Ectodermal cell (in vitro differentiated cells): ENCODE measurements at regions not wholly inside any gene's neighbourhood (a gene's known extent, or its start where the extent isn't known, plus 50 kb on each side); places are given as distances from the start of the nearest gene placed in this dataset.

ENCODE experiments used
- H3K27ac ChIP-seq: 2 replicates; pipeline ENCODE4 v1.7.0; 2013; ENCODE audit warnings: mild to moderate bottlenecking, low read depth, low read length; ENCODE audit not compliant: insufficient read depth, poor library complexity, severe bottlenecking
- H3K27me3 ChIP-seq: 2 replicates; pipeline ENCODE4 v1.7.0; 2013; ENCODE audit warnings: mild to moderate bottlenecking, low read length; ENCODE audit not compliant: insufficient read depth, control insufficient read depth, poor library complexity, severe bottlenecking
- H3K36me3 ChIP-seq: one replicate; pipeline ENCODE4 v1.7.0; 2013; ENCODE audit warnings: low read length; ENCODE audit not compliant: control insufficient read depth, insufficient read depth
- H3K4me1 ChIP-seq: one replicate; pipeline ENCODE4 v1.7.0; 2013; ENCODE audit warnings: low read length; ENCODE audit not compliant: control insufficient read depth, insufficient read depth
- H3K4me3 ChIP-seq: 2 replicates; pipeline ENCODE4 v1.7.0; 2013; ENCODE audit warnings: low read depth, low read length, control low read depth; ENCODE audit not compliant: insufficient read depth
- H3K9me3 ChIP-seq: 2 replicates; pipeline ENCODE4 v1.7.0; 2013; ENCODE audit warnings: mild to moderate bottlenecking, low read length, moderate library complexity; ENCODE audit not compliant: control insufficient read depth
- WGBS, 2 experiments: methylation state at CpG; one replicate each; pipeline ENCODE4 v1.1.7; 2013; ENCODE audit warnings: missing lambda C conversion rate in 2 of 2; 5-methylcytosine and 5-hydroxymethylcytosine counted together

GRCh38 chr16:50950955-50951354 is 200.1 kb downstream of the SALL1 start:
- Histone ChIP-seq H3K36me3 (no peaks in the 10 kb centered on the region), H3K27ac (no peak overlapping the region), H3K27me3 (no peaks in the 10 kb centered on the region), H3K4me1 (no peaks in the 10 kb centered on the region), H3K9me3 (no peaks in the 10 kb centered on the region), H3K4me3 (no peak overlapping the region)
- WGBS, 2 experiments: 89 to 93% methylated on average over 3 of the region's 3 CpGs

DNA sequence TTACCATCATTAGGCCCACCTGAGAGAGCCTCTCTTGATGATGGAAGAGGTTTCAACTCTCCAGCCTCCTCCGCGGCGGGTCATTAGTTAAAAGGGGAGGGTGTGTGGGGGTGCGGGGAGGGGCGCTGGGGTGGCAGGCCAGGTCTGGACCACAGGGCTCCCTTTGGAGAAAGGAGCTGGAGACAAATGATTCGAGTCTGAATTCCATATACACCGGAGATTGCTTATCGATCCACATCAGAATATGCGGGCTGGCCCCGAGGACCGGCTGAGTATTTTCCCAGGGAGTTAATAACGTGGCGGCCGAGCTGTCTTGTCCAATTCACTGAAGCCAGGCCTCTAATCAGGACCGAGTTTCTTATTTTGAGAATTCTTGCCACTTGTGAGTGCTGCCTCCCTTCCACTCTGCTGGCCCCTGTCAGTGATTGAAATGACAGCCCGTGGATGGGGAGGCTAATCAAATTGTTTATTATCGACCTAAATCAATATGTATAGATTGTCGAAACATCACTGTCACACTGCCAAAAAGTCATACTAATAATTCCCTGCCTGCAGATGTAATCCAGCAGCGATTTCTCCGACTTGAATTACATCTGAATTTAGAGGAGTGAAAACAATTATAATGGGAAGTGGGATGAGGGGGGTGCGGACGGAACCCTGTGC is 202.7 kb downstream of the SALL1 start:
- H3K4me1 ChIP-seq: no peaks in the 10 kb centered on the region
- no peaks in the 10 kb centered on the region for H3K36me3 ChIP-seq
- 93 to 95% methylated on average over 21 to 22 of the region's 22 CpGs for WGBS, 2 experiments
- no peaks in the 10 kb centered on the region for H3K9me3 ChIP-seq
- H3K27me3 ChIP-seq: no peaks in the 10 kb centered on the region
- no peak overlapping the region for H3K4me3 ChIP-seq
- H3K27ac ChIP-seq: no peak overlapping the region

DNA sequence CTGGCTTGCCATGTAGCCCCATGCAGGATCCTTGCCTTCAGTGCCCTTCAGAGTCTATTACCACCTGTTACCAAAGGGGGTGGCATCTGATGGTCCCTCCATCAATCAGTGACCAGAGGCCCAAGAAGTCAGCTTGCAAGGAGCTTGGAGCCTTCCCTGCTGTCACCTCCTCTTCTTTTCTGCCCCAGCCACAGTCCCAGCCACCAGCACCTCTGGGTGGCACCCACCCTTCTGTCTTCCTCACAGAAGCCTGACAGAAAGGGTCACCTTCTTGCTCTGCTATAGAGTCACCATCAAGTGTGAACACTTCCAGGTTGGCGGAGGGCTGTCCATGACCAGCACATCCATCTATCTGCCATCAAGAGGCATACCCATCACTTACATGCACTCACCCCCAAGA is 203.2 kb downstream of the SALL1 start:
- Histone ChIP-seq H3K4me3 (no peak overlapping the region), H3K27me3 (no peaks in the 10 kb centered on the region), H3K27ac (no peak overlapping the region), H3K36me3 (no peaks in the 10 kb centered on the region), H3K9me3 (no peaks in the 10 kb centered on the region), H3K4me1 (no peaks in the 10 kb centered on the region)
- 95 to 100% methylated on average over 1 of the region's 1 CpG for WGBS, 2 experiments

GRCh38 chr16:50946606-50947005 is 204.5 kb downstream of the SALL1 start:
- Histone ChIP-seq H3K4me1 (no peaks in the 10 kb centered on the region), H3K9me3 (no peaks in the 10 kb centered on the region), H3K27me3 (no peaks in the 10 kb centered on the region), H3K36me3 (no peaks in the 10 kb centered on the region), H3K27ac (no peak overlapping the region), H3K4me3 (no peak overlapping the region)
- 96% methylated on average over 5 of the region's 5 CpGs for WGBS, 2 experiments

- H3K4me1 ChIP-seq: no peaks in the 10 kb centered on the region
- H3K4me3 ChIP-seq: no peak overlapping the region
- no peak overlapping the region for H3K27ac ChIP-seq
- H3K36me3 ChIP-seq: no peaks in the 10 kb centered on the region
- WGBS, 2 experiments: 88 to 100% methylated on average over 3 of the region's 3 CpGs
- H3K27me3 ChIP-seq: no peaks in the 10 kb centered on the region
- no peaks in the 10 kb centered on the region for H3K9me3 ChIP-seq
Observed at GRCh38 chr16:50946098-50946497, 204.2 kb downstream of the CYLD start.

DNA sequence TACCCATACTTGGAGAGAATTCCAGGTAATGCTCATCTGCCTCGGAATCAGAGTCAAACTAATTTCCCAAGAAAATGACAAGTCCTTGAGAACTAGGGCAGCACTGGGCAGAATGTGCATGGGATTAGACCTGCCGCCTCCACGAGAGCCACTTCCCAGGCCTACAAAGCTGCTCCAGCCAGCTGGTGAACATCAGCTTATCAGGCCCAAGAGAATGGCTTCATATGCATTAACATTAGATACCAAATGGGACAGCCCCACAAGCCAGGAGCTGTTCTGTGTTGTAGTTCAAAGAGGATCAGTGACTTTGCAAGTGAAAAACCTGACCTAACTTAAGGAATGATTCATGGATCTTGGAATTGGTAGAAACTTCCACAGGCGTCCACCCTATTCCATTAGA is 203.3 kb downstream of the CYLD start:
- Histone ChIP-seq H3K9me3 (no peaks in the 10 kb centered on the region), H3K4me3 (no peak overlapping the region), H3K27me3 (no peaks in the 10 kb centered on the region), H3K4me1 (peaks cover 6% of the 10 kb centered on the region), H3K27ac (no peak overlapping the region), H3K36me3 (no peaks in the 10 kb centered on the region)
- WGBS, 2 experiments: 87 to 93% methylated on average over 4 of the region's 4 CpGs

GRCh38 chr16:50944436-50944835 is 202.6 kb downstream of the CYLD start:
- peaks cover 6% of the 10 kb centered on the region for H3K4me1 ChIP-seq
- no peak overlapping the region for H3K27ac ChIP-seq
- H3K9me3 ChIP-seq: no peaks in the 10 kb centered on the region
- 92 to 100% methylated on average over 1 of the region's 1 CpG for WGBS, 2 experiments
- no peaks in the 10 kb centered on the region for H3K36me3 ChIP-seq
- no peaks in the 10 kb centered on the region for H3K27me3 ChIP-seq
- H3K4me3 ChIP-seq: no peak overlapping the region

GRCh38 chr16:50944033-50944432 is 202.1 kb downstream of the CYLD start:
- Histone ChIP-seq H3K27ac (no peak overlapping the region), H3K4me3 (no peak overlapping the region), H3K36me3 (no peaks in the 10 kb centered on the region), H3K9me3 (no peaks in the 10 kb centered on the region), H3K27me3 (no peaks in the 10 kb centered on the region), H3K4me1 (peaks cover 6% of the 10 kb centered on the region)
- 96 to 97% methylated on average over 7 of the region's 7 CpGs for WGBS, 2 experiments

DNA sequence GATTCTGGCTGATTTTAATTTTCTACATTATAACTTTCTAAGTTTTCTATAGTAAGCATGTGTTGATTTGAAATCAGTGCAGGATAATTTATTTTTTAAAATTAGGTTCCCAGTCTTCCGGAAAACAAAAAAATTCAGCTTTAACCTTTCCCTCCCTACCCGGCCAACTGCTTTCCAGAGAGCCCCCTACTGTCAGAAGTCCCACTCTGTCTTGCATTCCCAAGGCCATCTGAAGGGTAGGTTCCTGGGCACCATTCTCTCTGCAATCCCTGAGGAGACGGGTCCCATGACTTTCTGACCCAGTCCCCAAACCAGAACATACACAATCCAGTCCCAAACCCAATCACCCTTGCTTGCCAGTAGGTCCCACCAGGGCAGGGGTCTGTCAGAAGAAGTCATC is 200.3 kb downstream of the CYLD start:
- 75 to 82% methylated on average over 3 of the region's 3 CpGs for WGBS, 2 experiments
- Histone ChIP-seq H3K36me3 (no peaks in the 10 kb centered on the region), H3K4me1 (peaks cover 6% of the 10 kb centered on the region), H3K9me3 (no peaks in the 10 kb centered on the region), H3K27me3 (no peaks in the 10 kb centered on the region), H3K4me3 (no peak overlapping the region), H3K27ac (no peak overlapping the region)

- no peaks in the 10 kb centered on the region for H3K27me3 ChIP-seq
- no peaks in the 10 kb centered on the region for H3K36me3 ChIP-seq
- H3K4me1 ChIP-seq: peaks cover 6% of the 10 kb centered on the region
- H3K4me3 ChIP-seq: no peak overlapping the region
- no peaks in the 10 kb centered on the region for H3K9me3 ChIP-seq
- no peak overlapping the region for H3K27ac ChIP-seq
- WGBS, 2 experiments: 90 to 94% methylated on average over 6 of the region's 6 CpGs
Observed at GRCh38 chr16:50941681-50942080, 199.8 kb downstream of the CYLD start.
